ENCODE measurements at regions not wholly inside any gene's neighbourhood (a gene's known extent, or its start where the extent isn't known, plus 50 kb on each side); places are given as distances from the start of the nearest gene placed in this dataset.

- TF ChIP-seq CTCF (IDR thresholded peaks at IDR 0.05) (no peak), EP300 (IDR thresholded peaks at IDR 0.05) (no peak), POLR2A (IDR thresholded peaks at IDR 0.05) (no peak)
These were observed 411.8 kb downstream of the FBXO15 start for GRCh38 chr18:73735836-73736235.
